Uterus (tissue), 3 donors: ENCODE measurements at regions not wholly inside any gene's neighbourhood (a gene's known extent, or its start where the extent isn't known, plus 50 kb on each side); places are given as distances from the start of the nearest gene placed in this dataset.

Experiments
- DNase-seq, 2 donors: peaks; one replicate each; pipeline ENCODE4 v3.0.0-alpha.2; 2019 to 2020
- H3K27ac ChIP-seq, 2 donors: fragments of 200-600 bp; sonication (generic); 1 replicate in 1 of 2; 2 replicates in 1 of 2; pipeline ENCODE4 v1.5.1; 2016 to 2018
- H3K27me3 ChIP-seq, 2 donors: fragments of 200-600 bp; sonication (generic); one replicate each; pipeline ENCODE4 v1.5.1; 2018 to 2019; ENCODE audit warnings: control low read depth in 1 of 2
- H3K36me3 ChIP-seq, 2 donors: fragments of 200-600 bp; sonication (generic); one replicate each; pipeline ENCODE4 v1.5.1; 2019; ENCODE audit warnings: control low read depth in 1 of 2
- H3K4me1 ChIP-seq, 2 donors: fragments of 200-600 bp; sonication (generic); one replicate each; pipeline ENCODE4 v1.5.1; 2018 to 2019; ENCODE audit warnings: control low read depth in 1 of 2
- H3K4me3 ChIP-seq, 2 donors: fragments of 200-600 bp; sonication (generic); 1 replicate in 1 of 2; 2 replicates in 1 of 2; pipeline ENCODE4 v1.5.1; 2018 to 2019; ENCODE audit warnings: mild to moderate bottlenecking in 1 of 2
- H3K9me3 ChIP-seq, 2 donors: fragments of 200-600 bp; sonication (generic); one replicate each; pipeline ENCODE4 v1.5.1; 2019; ENCODE audit warnings: control low read depth in 1 of 2
- POLR2A ChIP-seq, 2 donors: fragments of 450-650 bp; IDR thresholded peaks; one replicate each; pipeline ENCODE4 v1.6.1; 2016; ENCODE audit warnings: antibody characterized with exemption in 2 of 2, mild to moderate bottlenecking in 1 of 2, moderate library complexity in 1 of 2
- intact Hi-C: fragments of 100-400 bp; cut with DNase I; formaldehyde crosslinking; loops from one replicate; pipeline ENCODE4 v1.15.1; 2023; ENCODE audit warnings: low total_unique reads
- TF ChIP-seq, protein P1 (sequence below), 4 experiments: fragments of 200-600 bp in 2 of 4; fragments of 450-650 bp in 2 of 4; sonication (generic) in 2 of 4; IDR thresholded peaks; one replicate each; pipeline ENCODE4 v1.5.1; 2016 to 2019; ENCODE audit warnings: antibody characterized with exemption in 4 of 4, mild to moderate bottlenecking in 2 of 4, moderate library complexity in 1 of 4
- donor health status: DM: yes; HTN: yes; CAD: no.

DNA sequence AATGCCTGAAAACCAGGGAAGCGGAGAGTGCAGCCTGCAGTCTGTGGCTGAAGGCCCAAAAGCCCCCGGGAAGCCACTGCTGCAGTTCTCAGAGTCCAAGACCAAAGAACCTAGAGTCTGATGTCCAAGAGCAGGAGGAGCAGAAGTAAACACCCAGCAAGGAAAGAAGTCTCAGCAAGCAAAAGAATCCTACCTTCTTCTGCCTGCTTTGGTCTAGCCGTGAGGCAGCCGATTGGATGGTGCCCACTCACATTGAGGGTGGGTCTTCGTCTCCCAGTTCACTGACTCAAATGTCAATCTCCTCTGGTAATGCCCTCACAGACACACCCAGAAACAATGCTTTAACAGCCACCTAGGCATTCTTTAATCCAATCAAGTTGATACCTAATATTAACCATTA is 217.5 kb downstream of the PLA2G4A start:
- Histone ChIP-seq H3K27ac (no peak overlapping the region), H3K27me3 (no peaks in the 10 kb centered on the region), H3K4me3 (no peak overlapping the region), H3K36me3 (no peaks in the 10 kb centered on the region), H3K9me3 (no peaks in the 10 kb centered on the region), H3K4me1 (no peaks in the 10 kb centered on the region)
- no peak for DNase-seq
- intact Hi-C loops, result no loop called here
- TF ChIP-seq, protein P1, sequence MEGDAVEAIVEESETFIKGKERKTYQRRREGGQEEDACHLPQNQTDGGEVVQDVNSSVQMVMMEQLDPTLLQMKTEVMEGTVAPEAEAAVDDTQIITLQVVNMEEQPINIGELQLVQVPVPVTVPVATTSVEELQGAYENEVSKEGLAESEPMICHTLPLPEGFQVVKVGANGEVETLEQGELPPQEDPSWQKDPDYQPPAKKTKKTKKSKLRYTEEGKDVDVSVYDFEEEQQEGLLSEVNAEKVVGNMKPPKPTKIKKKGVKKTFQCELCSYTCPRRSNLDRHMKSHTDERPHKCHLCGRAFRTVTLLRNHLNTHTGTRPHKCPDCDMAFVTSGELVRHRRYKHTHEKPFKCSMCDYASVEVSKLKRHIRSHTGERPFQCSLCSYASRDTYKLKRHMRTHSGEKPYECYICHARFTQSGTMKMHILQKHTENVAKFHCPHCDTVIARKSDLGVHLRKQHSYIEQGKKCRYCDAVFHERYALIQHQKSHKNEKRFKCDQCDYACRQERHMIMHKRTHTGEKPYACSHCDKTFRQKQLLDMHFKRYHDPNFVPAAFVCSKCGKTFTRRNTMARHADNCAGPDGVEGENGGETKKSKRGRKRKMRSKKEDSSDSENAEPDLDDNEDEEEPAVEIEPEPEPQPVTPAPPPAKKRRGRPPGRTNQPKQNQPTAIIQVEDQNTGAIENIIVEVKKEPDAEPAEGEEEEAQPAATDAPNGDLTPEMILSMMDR (IDR thresholded peaks at IDR 0.05), result no peak
- TF ChIP-seq POLR2A (IDR thresholded peaks at IDR 0.05), result no peak

DNA sequence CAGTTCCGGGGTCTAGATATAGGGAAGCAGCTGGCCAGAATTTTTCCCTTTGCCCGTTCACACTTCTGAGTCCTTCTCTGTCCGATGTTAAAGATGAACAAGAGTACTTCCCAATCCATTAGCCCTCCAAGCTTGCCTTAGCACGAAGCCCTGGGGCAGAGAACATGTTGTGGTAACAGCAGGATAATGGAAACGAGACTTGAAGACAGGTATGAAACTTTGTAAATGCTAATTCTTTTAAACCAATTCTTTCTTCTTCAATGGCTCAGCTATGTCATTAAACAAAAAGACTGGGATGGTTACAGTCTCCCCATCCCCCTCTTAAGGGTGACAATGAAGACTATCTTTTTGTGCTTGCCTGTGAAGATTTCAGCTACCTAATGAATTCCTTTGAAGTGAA is 218.5 kb downstream of the PLA2G4A start:
- no peaks in the 10 kb centered on the region for H3K4me1 ChIP-seq
- intact Hi-C loops, result no loop called here
- TF ChIP-seq, protein P1 (IDR thresholded peaks at IDR 0.05), result no peak
- no peak for TF ChIP-seq POLR2A (IDR thresholded peaks at IDR 0.05)
- H3K9me3 ChIP-seq, result no peaks in the 10 kb centered on the region
- no peaks in the 10 kb centered on the region for H3K27me3 ChIP-seq
- no peak for DNase-seq
- no peaks in the 10 kb centered on the region for H3K36me3 ChIP-seq
- no peak overlapping the region for H3K4me3 ChIP-seq
- no peak overlapping the region for H3K27ac ChIP-seq

DNA sequence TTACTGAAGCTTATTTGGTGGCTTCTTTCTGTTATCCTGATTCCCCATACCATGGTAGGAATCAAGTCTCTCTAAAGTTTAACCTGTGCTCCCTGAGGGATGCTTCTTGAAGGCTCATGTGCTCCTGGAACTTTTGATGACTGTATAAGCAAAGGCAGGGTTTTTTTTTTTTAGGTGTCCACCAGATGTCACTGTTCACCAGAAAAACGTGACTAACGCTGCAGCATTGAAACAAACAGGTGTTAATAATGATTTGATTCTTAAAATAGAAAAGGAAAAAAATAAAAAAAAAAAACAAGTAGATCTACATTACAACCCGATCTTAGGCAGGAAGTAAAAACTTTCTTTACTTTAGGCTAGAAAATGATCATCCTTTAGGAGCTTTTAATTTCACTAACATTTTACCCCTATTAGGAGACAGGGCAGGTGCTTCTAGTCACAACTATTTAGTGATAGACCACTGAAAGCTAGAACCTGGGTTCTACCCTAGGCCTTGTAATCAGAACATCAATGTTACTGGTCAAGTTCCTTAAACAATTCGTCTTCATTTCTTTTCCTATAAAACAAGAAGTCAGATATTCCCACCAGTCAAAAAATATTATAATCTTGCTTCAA is 223.0 kb downstream of the PLA2G4A start:
- no peaks in the 10 kb centered on the region for H3K9me3 ChIP-seq
- intact Hi-C loops, result no loop called here
- no peak overlapping the region for H3K27ac ChIP-seq
- H3K36me3 ChIP-seq, result no peaks in the 10 kb centered on the region
- no peaks in the 10 kb centered on the region for H3K27me3 ChIP-seq
- no peak for DNase-seq
- H3K4me3 ChIP-seq, result no peak overlapping the region
- no peaks in the 10 kb centered on the region for H3K4me1 ChIP-seq
- TF ChIP-seq, protein P1 (IDR thresholded peaks at IDR 0.05), result peak in 2 of 4 experiments; percentile 3 to 35
- TF ChIP-seq POLR2A (IDR thresholded peaks at IDR 0.05), result no peak

DNA sequence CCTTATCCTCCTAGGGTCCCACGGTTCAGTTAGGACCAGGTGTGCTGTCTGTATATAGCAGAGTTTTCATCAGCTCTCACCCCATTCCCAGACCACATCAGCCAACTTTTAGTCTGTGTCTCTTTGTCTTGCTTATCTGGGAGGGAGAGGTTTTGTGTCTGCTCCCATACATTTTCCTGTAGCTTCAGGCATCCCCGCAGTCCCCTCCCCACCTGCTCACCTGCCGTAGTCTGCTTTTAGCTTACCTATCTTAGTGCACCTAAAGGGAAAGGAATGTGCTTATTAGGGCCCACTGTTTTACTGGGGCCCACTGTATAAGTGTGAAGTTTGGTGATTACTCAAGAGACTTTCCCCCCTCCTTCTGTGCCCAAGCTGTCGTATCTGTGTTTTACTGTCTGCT is 225.1 kb downstream of the PLA2G4A start:
- intact Hi-C loops, result no loop called here
- Histone ChIP-seq H3K4me1 (no peaks in the 10 kb centered on the region), H3K36me3 (no peaks in the 10 kb centered on the region), H3K27me3 (no peaks in the 10 kb centered on the region), H3K27ac (no peak overlapping the region), H3K4me3 (no peak overlapping the region), H3K9me3 (no peaks in the 10 kb centered on the region)
- no peak for DNase-seq
- TF ChIP-seq, protein P1 (IDR thresholded peaks at IDR 0.05), result no peak
- no peak for TF ChIP-seq POLR2A (IDR thresholded peaks at IDR 0.05)

DNA sequence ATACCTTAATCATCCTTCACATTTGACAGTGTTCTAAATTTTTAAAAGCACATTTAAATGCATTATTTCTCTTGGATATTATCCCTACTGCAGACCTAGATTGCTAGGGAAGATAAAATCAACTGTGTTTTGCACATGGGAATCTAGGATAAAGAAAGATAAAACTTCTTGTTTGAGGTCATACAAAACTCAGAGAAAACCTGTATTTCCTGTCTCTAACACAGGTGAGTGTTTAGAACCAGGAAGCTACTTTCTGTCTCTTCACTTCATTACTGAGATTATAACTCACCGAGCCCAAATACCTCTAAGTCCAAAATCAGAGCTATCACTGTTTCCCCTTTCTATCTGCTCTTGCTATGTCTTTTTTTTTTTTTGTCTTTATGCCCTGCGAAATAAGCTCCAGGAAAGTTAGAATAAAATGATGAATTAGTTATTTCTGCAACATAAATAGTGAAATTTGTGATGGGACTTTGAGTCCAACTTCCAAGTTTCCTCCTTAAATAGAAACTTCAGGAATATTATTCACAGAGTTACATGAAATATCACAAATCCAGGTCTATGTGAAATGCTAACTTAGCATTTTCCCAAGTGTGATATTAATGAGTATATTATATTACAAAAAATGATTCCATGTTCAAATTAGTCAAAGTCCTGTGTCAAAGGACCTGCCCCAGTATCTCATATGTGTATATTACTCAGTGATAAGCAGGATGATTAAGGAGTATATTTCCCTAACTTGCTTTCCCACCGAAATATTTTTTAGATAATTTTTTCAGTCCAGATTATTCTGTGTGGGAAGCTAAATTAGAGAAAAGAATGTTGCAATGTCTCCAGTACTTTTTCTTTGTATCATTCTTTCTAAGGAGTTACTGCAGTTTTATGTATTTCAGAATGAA is 226.4 kb downstream of the PLA2G4A start:
- intact Hi-C loops, result no loop called here
- H3K4me3 ChIP-seq, result no peak overlapping the region
- no peak overlapping the region for H3K27ac ChIP-seq
- H3K36me3 ChIP-seq, result no peaks in the 10 kb centered on the region
- TF ChIP-seq, protein P1 (IDR thresholded peaks at IDR 0.05), result no peak
- no peak for TF ChIP-seq POLR2A (IDR thresholded peaks at IDR 0.05)
- no peaks in the 10 kb centered on the region for H3K9me3 ChIP-seq
- DNase-seq, result no peak
- H3K27me3 ChIP-seq, result no peaks in the 10 kb centered on the region
- H3K4me1 ChIP-seq, result no peaks in the 10 kb centered on the region
